Activated CD8-positive, alpha-beta T cell treated with anti-CD3 and anti-CD28 coated beads, Interleukin-2, amount 10 ng/mL, durations not matched to agents 7 days and 5 days (primary cell): ENCODE measurements at regions not wholly inside any gene's neighbourhood (a gene's known extent, or its start where the extent isn't known, plus 50 kb on each side); places are given as distances from the start of the nearest gene placed in this dataset.

Experiments used
- ATAC-seq: fragments of 150-1000 bp; cut with Tn5 transposase; one replicate; pipeline ENCODE4 v1.10.0; 2021; ENCODE audit warnings: moderate library complexity
- CTCF ChIA-PET: fragments of 350-600 bp; sonication (Branson Sonifier 250); formaldehyde crosslinking; loops from one replicate; lab custom pipeline; 2021; ENCODE audit warnings: antibody characterized with exemption; lab: Charles Lee
- POLR2A ChIA-PET: fragments of 350-600 bp; sonication (Branson Sonifier 250); formaldehyde crosslinking; loops from one replicate; lab custom pipeline; 2021; ENCODE audit warnings: antibody characterized with exemption; lab: Charles Lee
- DNase-seq: peaks from one replicate; pipeline ENCODE4 v3.0.0-alpha.2; 2020
- H3K27ac Mint-ChIP-seq: one replicate; pipeline ENCODE4 v1.8.0; 2021; ENCODE audit warnings: mild to moderate bottlenecking, mixed read lengths
- H3K27me3 Mint-ChIP-seq: one replicate; pipeline ENCODE4 v1.8.0; 2021; ENCODE audit warnings: low read depth, mixed read lengths
- H3K36me3 Mint-ChIP-seq: one replicate; pipeline ENCODE4 v1.8.0; 2021; ENCODE audit warnings: low read depth, mixed read lengths
- H3K4me1 Mint-ChIP-seq: one replicate; pipeline ENCODE4 v1.8.0; 2021; ENCODE audit warnings: low read depth, mixed read lengths
- H3K4me3 Mint-ChIP-seq: one replicate; pipeline ENCODE4 v1.8.0; 2021; ENCODE audit warnings: mild to moderate bottlenecking, mixed read lengths
- H3K9me3 Mint-ChIP-seq: one replicate; pipeline ENCODE4 v1.8.0; 2022; ENCODE audit warnings: mixed read lengths; ENCODE audit not compliant: insufficient read depth

GRCh38 chr5:14006823-14007520 lies 62.5 kb upstream of the DNAH5 start:
- ATAC-seq (no peak), DNase-seq (no peak)
- Mint-ChIP-seq H3K4me1 (peaks cover 7% of the 10 kb centered on the region), H3K27me3 (peaks cover 18% of the 10 kb centered on the region), H3K9me3 (no peaks in the 10 kb centered on the region), H3K27ac (no peak overlapping the region), H3K36me3 (no peaks in the 10 kb centered on the region), H3K4me3 (no peak overlapping the region)
- ChIA-PET POLR2A (no interaction called here), CTCF (no interaction called here)

GRCh38 chr5:14004598-14005394 lies 60.3 kb upstream of the DNAH5 start:
- no peak overlapping the region for H3K27ac Mint-ChIP-seq
- CTCF ChIA-PET = interaction anchor here (1.4 kb wide), 1 partner anchor 266 kb away, joined by 4 read pairs; no protein-coding TSS in a partner anchor
- no peak for ATAC-seq

GRCh38 chr5:14003936-14004335 lies 59.4 kb upstream of the DNAH5 start:
- H3K4me1 Mint-ChIP-seq = no peaks in the 10 kb centered on the region
- peaks cover 6% of the 10 kb centered on the region for H3K27me3 Mint-ChIP-seq
- no peak for ATAC-seq
- H3K27ac Mint-ChIP-seq = no peak overlapping the region
- no peak overlapping the region for H3K4me3 Mint-ChIP-seq
- ChIA-PET CTCF (no interaction called here), POLR2A (no interaction called here)
- H3K36me3 Mint-ChIP-seq = no peaks in the 10 kb centered on the region
- no peak for DNase-seq
- no peaks in the 10 kb centered on the region for H3K9me3 Mint-ChIP-seq

More at GRCh38 chr5:14004598-14005394, 60.3 kb upstream of the DNAH5 start:
- Mint-ChIP-seq H3K4me3 (no peak overlapping the region), H3K36me3 (no peaks in the 10 kb centered on the region), H3K9me3 (no peaks in the 10 kb centered on the region), H3K4me1 (no peaks in the 10 kb centered on the region), H3K27me3 (peaks cover 9% of the 10 kb centered on the region)
- DNase-seq = no peak
- POLR2A ChIA-PET = no interaction called here

- CTCF ChIA-PET = no interaction called here
- Mint-ChIP-seq H3K36me3 (no peaks in the 10 kb centered on the region), H3K9me3 (peaks cover 2% of the 10 kb centered on the region), H3K27ac (no peak overlapping the region), H3K4me3 (no peak overlapping the region), H3K27me3 (peaks cover 6% of the 10 kb centered on the region), H3K4me1 (no peaks in the 10 kb centered on the region)
- ATAC-seq (no peak), DNase-seq (no peak)
- POLR2A ChIA-PET = no interaction called here
These were observed 59.0 kb upstream of the DNAH5 start for GRCh38 chr5:14003513-14003912.

- ATAC-seq (no peak), DNase-seq (no peak)
- Mint-ChIP-seq H3K9me3 (peaks cover 3% of the 10 kb centered on the region), H3K4me1 (no peaks in the 10 kb centered on the region), H3K36me3 (no peaks in the 10 kb centered on the region), H3K27ac (no peak overlapping the region), H3K27me3 (no peaks in the 10 kb centered on the region), H3K4me3 (no peak overlapping the region)
- CTCF ChIA-PET = no interaction called here
- POLR2A ChIA-PET = no interaction called here
These were observed 53.8 kb upstream of the DNAH5 start for GRCh38 chr5:13998254-13998653.

- H3K9me3 Mint-ChIP-seq = peaks cover 3% of the 10 kb centered on the region
- H3K4me3 Mint-ChIP-seq = no peak overlapping the region
- DNase-seq = no peak
- H3K36me3 Mint-ChIP-seq = no peaks in the 10 kb centered on the region
- no peak for ATAC-seq
- H3K27me3 Mint-ChIP-seq = no peaks in the 10 kb centered on the region
- H3K27ac Mint-ChIP-seq = no peak overlapping the region
- CTCF ChIA-PET = no interaction called here
- no peaks in the 10 kb centered on the region for H3K4me1 Mint-ChIP-seq
- POLR2A ChIA-PET = no interaction called here
These were observed 53.0 kb upstream of the DNAH5 start for GRCh38 chr5:13997514-13997913.

GRCh38 chr5:13994621-13995253 lies 50.2 kb upstream of the DNAH5 start:
- DNase-seq (no peak), ATAC-seq (no peak)
- no peaks in the 10 kb centered on the region for H3K36me3 Mint-ChIP-seq
- no peaks in the 10 kb centered on the region for H3K27me3 Mint-ChIP-seq
- ChIA-PET CTCF (no interaction called here), POLR2A (interaction anchor here (0.6 kb wide), 1 partner anchor 287 kb away, joined by 3 read pairs; no protein-coding TSS in a partner anchor)
- H3K4me1 Mint-ChIP-seq = no peaks in the 10 kb centered on the region
- H3K4me3 Mint-ChIP-seq = no peak overlapping the region
- peaks cover 3% of the 10 kb centered on the region for H3K9me3 Mint-ChIP-seq
- no peak overlapping the region for H3K27ac Mint-ChIP-seq
